Tibial nerve (tissue), 3 donors: ENCODE measurements at regions not wholly inside any gene's neighbourhood (a gene's known extent, or its start where the extent isn't known, plus 50 kb on each side); places are given as distances from the start of the nearest gene placed in this dataset.

Source experiments
- CTCF ChIP-seq, 5 experiments: fragments of 200-600 bp in 3 of 5; fragments of 450-650 bp in 2 of 5; sonication (generic) in 3 of 5; IDR thresholded peaks; one replicate each; pipeline ENCODE4 v1.5.1; 2016 to 2019; ENCODE audit warnings: antibody characterized with exemption in 5 of 5, mild to moderate bottlenecking in 3 of 5, moderate library complexity in 2 of 5
- POLR2A ChIP-seq, 2 donors: fragments of 450-650 bp; IDR thresholded peaks; one replicate each; pipeline ENCODE4 v1.6.1; 2017; ENCODE audit warnings: antibody characterized with exemption in 2 of 2, mild to moderate bottlenecking in 2 of 2, moderate library complexity in 2 of 2

GRCh38 chr7:156074084-156074483 lies 261.8 kb upstream of the SHH start:
- TF ChIP-seq CTCF (IDR thresholded peaks at IDR 0.05), result no peak
- no peak for TF ChIP-seq POLR2A (IDR thresholded peaks at IDR 0.05)
